H1 (cell line): ENCODE measurements at regions not wholly inside any gene's neighbourhood (a gene's known extent, or its start where the extent isn't known, plus 50 kb on each side); places are given as distances from the start of the nearest gene placed in this dataset.

ENCODE experiments used
- TF ChIP-seq, protein P1 (sequence below): IDR thresholded peaks from 2 replicates; pipeline ENCODE4 v1.6.1; 2012; ENCODE audit warnings: inconsistent platforms

DNA sequence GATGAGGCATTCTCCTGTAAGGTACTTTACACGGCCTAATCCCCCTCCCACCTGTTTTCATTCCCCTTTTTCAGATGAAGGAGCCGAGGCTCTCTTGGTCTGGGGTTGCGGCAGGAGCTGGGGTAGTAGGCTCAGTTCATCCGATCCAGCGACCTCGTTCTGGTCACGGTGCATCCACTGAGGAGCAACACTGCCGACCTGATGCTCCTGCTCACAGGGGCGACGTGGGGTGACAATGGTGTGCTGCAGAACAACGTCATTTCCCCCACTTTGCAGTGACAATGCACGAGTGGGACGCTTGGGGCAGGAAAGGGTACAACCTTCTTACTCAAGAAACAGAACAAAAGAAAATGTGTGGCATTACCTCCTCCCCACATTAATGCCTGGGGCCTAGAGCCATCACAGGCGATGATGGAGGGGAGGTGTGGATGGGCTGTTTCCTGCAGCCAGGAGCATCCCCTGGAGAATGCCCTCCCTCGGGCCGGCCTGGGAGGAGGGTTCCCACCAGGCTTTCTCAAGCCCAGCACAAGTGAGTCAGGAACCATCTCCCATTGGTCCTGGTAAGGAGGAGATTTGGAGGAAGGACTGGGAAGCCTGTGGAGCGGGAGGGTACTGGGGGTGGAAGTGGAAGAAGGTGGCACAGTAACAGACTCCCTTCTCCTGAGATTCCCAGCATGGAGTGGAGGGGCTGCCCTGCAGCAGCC is 125.6 kb downstream of the SPATA19 start (continued):
- TF ChIP-seq, protein P1, sequence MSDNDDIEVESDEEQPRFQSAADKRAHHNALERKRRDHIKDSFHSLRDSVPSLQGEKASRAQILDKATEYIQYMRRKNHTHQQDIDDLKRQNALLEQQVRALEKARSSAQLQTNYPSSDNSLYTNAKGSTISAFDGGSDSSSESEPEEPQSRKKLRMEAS, result no peak
